Thyroid gland (tissue), 4 donors: ENCODE measurements at regions not wholly inside any gene's neighbourhood (a gene's known extent, or its start where the extent isn't known, plus 50 kb on each side); places are given as distances from the start of the nearest gene placed in this dataset.

Experiments used
- DNase-seq, 2 donors: peaks; one replicate each; pipeline ENCODE4 v3.0.0-alpha.2; 2019
- H3K27ac ChIP-seq, 3 donors: fragments of 200-600 bp; sonication (generic); 1 replicate in 2 of 3; 2 replicates in 1 of 3; pipeline ENCODE4 v1.5.1; 2016 to 2019; ENCODE audit warnings: mild to moderate bottlenecking in 1 of 3, moderate library complexity in 1 of 3
- H3K27me3 ChIP-seq: fragments of 200-600 bp; sonication (generic); one replicate; pipeline ENCODE4 v1.5.1; 2019
- H3K36me3 ChIP-seq, 2 donors: fragments of 200-600 bp; sonication (generic); one replicate each; pipeline ENCODE4 v1.5.1; 2016 to 2019
- H3K4me1 ChIP-seq, 2 donors: fragments of 200-600 bp; sonication (generic); one replicate each; pipeline ENCODE4 v1.5.1; 2017 to 2019
- H3K4me3 ChIP-seq, 3 donors: fragments of 200-600 bp; sonication (generic); replicated peaks in 1 of 3; 1 replicate in 2 of 3; 2 replicates in 1 of 3; pipeline ENCODE4 v1.5.1; 2016; ENCODE audit warnings: mild to moderate bottlenecking in 1 of 3
- H3K9me3 ChIP-seq: fragments of 200-600 bp; sonication (generic); one replicate; pipeline ENCODE4 v1.5.1; 2017
- POLR2A ChIP-seq, 2 donors: fragments of 450-650 bp; IDR thresholded peaks; one replicate each; pipeline ENCODE4 v1.6.1; 2017; ENCODE audit warnings: antibody characterized with exemption in 2 of 2, mild to moderate bottlenecking in 2 of 2, moderate library complexity in 1 of 2
- WGBS, 2 donors: methylation state at CpG; one replicate each; pipeline ENCODE4 v1.1.5; 2017; 5-methylcytosine and 5-hydroxymethylcytosine counted together
- intact Hi-C: fragments of 100-400 bp; cut with DNase I; formaldehyde crosslinking; loops from one replicate; pipeline ENCODE4 v1.15.1; 2023
- TF ChIP-seq, protein P1 (sequence below), 6 experiments: fragments of 200-600 bp in 3 of 6; fragments of 450-650 bp in 3 of 6; sonication (generic) in 3 of 6; IDR thresholded peaks; one replicate each; pipeline ENCODE4 v1.5.1; 2016 to 2019; ENCODE audit warnings: antibody characterized with exemption in 6 of 6, mild to moderate bottlenecking in 2 of 6, inconsistent platforms in 1 of 6, moderate library complexity in 1 of 6

GRCh38 chr12:3436461-3437065 lies 54.4 kb upstream of the PRMT8 start:
- no peaks in the 10 kb centered on the region for H3K9me3 ChIP-seq
- intact Hi-C loops: no loop called here

GRCh38 chr12:3437986-3438385 lies 53.0 kb upstream of the PRMT8 start:
- TF ChIP-seq, protein P1, sequence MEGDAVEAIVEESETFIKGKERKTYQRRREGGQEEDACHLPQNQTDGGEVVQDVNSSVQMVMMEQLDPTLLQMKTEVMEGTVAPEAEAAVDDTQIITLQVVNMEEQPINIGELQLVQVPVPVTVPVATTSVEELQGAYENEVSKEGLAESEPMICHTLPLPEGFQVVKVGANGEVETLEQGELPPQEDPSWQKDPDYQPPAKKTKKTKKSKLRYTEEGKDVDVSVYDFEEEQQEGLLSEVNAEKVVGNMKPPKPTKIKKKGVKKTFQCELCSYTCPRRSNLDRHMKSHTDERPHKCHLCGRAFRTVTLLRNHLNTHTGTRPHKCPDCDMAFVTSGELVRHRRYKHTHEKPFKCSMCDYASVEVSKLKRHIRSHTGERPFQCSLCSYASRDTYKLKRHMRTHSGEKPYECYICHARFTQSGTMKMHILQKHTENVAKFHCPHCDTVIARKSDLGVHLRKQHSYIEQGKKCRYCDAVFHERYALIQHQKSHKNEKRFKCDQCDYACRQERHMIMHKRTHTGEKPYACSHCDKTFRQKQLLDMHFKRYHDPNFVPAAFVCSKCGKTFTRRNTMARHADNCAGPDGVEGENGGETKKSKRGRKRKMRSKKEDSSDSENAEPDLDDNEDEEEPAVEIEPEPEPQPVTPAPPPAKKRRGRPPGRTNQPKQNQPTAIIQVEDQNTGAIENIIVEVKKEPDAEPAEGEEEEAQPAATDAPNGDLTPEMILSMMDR (IDR thresholded peaks at IDR 0.05): no peak
- no peak for TF ChIP-seq POLR2A (IDR thresholded peaks at IDR 0.05)
- Histone ChIP-seq H3K36me3 (no peaks in the 10 kb centered on the region), H3K4me3 (no peak overlapping the region), H3K27ac (no peak overlapping the region), H3K4me1 (no peaks in the 10 kb centered on the region), H3K27me3 (no peaks in the 10 kb centered on the region), H3K9me3 (no peaks in the 10 kb centered on the region)
- 94 to 96% methylated on average over 6 to 9 of the region's 9 CpGs for WGBS, 2 donors
- no peak for DNase-seq
- intact Hi-C loops: no loop called here

More at GRCh38 chr12:3436461-3437065, 54.4 kb upstream of the PRMT8 start:
- H3K4me1 ChIP-seq: no peaks in the 10 kb centered on the region
- no peaks in the 10 kb centered on the region for H3K27me3 ChIP-seq
- TF ChIP-seq, protein P1 (IDR thresholded peaks at IDR 0.05): no peak
- no peak for TF ChIP-seq POLR2A (IDR thresholded peaks at IDR 0.05)
- DNase-seq: no peak
- WGBS, 2 donors: 71 to 81% methylated on average over 13 of the region's 13 CpGs
- no peak overlapping the region for H3K4me3 ChIP-seq
- no peaks in the 10 kb centered on the region for H3K36me3 ChIP-seq
- no peak overlapping the region for H3K27ac ChIP-seq

GRCh38 chr12:3438401-3438800 lies 52.6 kb upstream of the PRMT8 start:
- intact Hi-C loops: no loop called here
- no peak overlapping the region for H3K27ac ChIP-seq
- H3K36me3 ChIP-seq: no peaks in the 10 kb centered on the region
- no peak for DNase-seq
- H3K27me3 ChIP-seq: no peaks in the 10 kb centered on the region
- H3K9me3 ChIP-seq: no peaks in the 10 kb centered on the region
- WGBS, 2 donors: 82% methylated on average over 6 of the region's 6 CpGs
- TF ChIP-seq, protein P1 (IDR thresholded peaks at IDR 0.05): no peak
- no peak for TF ChIP-seq POLR2A (IDR thresholded peaks at IDR 0.05)
- H3K4me3 ChIP-seq: no peak overlapping the region
- no peaks in the 10 kb centered on the region for H3K4me1 ChIP-seq
